HepG2 (cell line): ENCODE measurements at regions not wholly inside any gene's neighbourhood (a gene's known extent, or its start where the extent isn't known, plus 50 kb on each side); places are given as distances from the start of the nearest gene placed in this dataset.

Source experiments
- CHCHD3 ChIP-seq: sonication (generic); formaldehyde crosslinking; IDR thresholded peaks from 2 replicates; pipeline ENCODE4 v1.8.0; 2022; ENCODE audit warnings: mild to moderate bottlenecking, missing genetic modification reagents, moderate library complexity
- KLF13 ChIP-seq: sonication (generic); formaldehyde crosslinking; IDR thresholded peaks from 2 replicates; pipeline ENCODE4 v1.4.0; 2020; ENCODE audit warnings: mild to moderate bottlenecking, missing genetic modification reagents
- MEIS1 ChIP-seq: sonication (generic); formaldehyde crosslinking; IDR thresholded peaks from 2 replicates; pipeline ENCODE4 v1.9.0; 2021; ENCODE audit warnings: mild to moderate bottlenecking, missing genetic modification reagents, moderate library complexity, borderline replicate concordance
- POLR2A ChIP-seq, 2 experiments: IDR thresholded peaks; 2 replicates each; pipeline ENCODE4 v1.6.1; 2011; ENCODE audit warnings: low read depth in 2 of 2, low read length in 2 of 2, mild to moderate bottlenecking in 1 of 2, moderate library complexity in 1 of 2; ENCODE audit not compliant: insufficient read depth in 1 of 2
- TF ChIP-seq, protein P1 (sequence below): sonication (generic); formaldehyde crosslinking; conservative IDR thresholded peaks from 2 replicates; pipeline ENCODE4 v1.4.0; 2020; ENCODE audit warnings: missing genetic modification reagents
- TF ChIP-seq, protein P2 (sequence below): sonication (generic); formaldehyde crosslinking; IDR thresholded peaks from 2 replicates; pipeline ENCODE4 v1.5.0; 2020; ENCODE audit warnings: mild to moderate bottlenecking, missing genetic modification reagents, moderate library complexity
- TF ChIP-seq, protein P3 (sequence below): IDR thresholded peaks from 2 replicates; pipeline ENCODE4 v1.6.1; 2016; ENCODE audit warnings: missing compliant biosample characterization, missing genetic modification reagents, borderline replicate concordance

DNA sequence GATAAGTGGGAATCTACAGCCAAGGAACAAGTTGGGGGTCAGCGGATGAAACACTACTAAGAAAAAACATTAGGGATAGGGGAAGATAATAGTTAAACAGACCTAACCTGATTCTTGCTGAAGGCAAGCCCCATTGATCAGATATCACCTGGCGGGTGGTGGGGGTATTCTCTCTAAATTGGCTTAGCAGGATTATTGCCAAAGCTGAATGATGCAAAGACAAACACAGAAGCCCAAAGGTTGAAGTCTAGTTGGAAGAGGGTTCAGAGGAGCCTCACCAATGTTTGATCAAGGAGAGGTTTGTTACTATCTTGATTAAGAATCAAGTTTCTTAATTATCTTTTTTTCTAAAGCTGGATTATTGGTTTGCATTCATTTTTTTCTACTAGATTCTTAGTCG lies 371.9 kb upstream of the CNTN4 start:
- no peak for TF ChIP-seq MEIS1 (CRISPR knock-in tag)
- TF ChIP-seq, protein P1, sequence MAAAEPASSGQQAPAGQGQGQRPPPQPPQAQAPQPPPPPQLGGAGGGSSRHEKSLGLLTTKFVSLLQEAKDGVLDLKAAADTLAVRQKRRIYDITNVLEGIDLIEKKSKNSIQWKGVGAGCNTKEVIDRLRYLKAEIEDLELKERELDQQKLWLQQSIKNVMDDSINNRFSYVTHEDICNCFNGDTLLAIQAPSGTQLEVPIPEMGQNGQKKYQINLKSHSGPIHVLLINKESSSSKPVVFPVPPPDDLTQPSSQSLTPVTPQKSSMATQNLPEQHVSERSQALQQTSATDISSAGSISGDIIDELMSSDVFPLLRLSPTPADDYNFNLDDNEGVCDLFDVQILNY (CRISPR knock-in tag): no peak
- TF ChIP-seq, protein P2, sequence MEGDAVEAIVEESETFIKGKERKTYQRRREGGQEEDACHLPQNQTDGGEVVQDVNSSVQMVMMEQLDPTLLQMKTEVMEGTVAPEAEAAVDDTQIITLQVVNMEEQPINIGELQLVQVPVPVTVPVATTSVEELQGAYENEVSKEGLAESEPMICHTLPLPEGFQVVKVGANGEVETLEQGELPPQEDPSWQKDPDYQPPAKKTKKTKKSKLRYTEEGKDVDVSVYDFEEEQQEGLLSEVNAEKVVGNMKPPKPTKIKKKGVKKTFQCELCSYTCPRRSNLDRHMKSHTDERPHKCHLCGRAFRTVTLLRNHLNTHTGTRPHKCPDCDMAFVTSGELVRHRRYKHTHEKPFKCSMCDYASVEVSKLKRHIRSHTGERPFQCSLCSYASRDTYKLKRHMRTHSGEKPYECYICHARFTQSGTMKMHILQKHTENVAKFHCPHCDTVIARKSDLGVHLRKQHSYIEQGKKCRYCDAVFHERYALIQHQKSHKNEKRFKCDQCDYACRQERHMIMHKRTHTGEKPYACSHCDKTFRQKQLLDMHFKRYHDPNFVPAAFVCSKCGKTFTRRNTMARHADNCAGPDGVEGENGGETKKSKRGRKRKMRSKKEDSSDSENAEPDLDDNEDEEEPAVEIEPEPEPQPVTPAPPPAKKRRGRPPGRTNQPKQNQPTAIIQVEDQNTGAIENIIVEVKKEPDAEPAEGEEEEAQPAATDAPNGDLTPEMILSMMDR (CRISPR knock-in tag): no peak
- no peak for TF ChIP-seq KLF13 (CRISPR knock-in tag)
- no peak for TF ChIP-seq POLR2A (IDR thresholded peaks at IDR 0.05; ENCODE audit: insufficient read depth in 1 of 2, low read depth in 2 of 2, low read length in 2 of 2)
- no peak for TF ChIP-seq CHCHD3 (CRISPR knock-in tag)
- TF ChIP-seq, protein P3, sequence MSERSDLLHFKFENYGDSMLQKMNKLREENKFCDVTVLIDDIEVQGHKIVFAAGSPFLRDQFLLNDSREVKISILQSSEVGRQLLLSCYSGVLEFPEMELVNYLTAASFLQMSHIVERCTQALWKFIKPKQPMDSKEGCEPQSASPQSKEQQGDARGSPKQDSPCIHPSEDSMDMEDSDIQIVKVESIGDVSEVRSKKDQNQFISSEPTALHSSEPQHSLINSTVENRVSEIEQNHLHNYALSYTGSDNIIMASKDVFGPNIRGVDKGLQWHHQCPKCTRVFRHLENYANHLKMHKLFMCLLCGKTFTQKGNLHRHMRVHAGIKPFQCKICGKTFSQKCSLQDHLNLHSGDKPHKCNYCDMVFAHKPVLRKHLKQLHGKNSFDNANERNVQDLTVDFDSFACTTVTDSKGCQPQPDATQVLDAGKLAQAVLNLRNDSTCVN (CRISPR knock-in tag): no peak
